Naive B cell (primary cell): ENCODE measurements at regions not wholly inside any gene's neighbourhood (a gene's known extent, or its start where the extent isn't known, plus 50 kb on each side); places are given as distances from the start of the nearest gene placed in this dataset.

Experiments used
- ATAC-seq, 2 donors: fragments of 150-1000 bp; cut with Tn5 transposase; 2 replicates each; pipeline ENCODE4 v1.10.0; 2021; ENCODE audit warnings: low read depth in 2 of 2, mild to moderate bottlenecking in 2 of 2, moderate library complexity in 2 of 2
- DNase-seq: peaks from one replicate; pipeline ENCODE4 v3.0.0; 2022
- H3K27ac Mint-ChIP-seq, 6 donors: one replicate each; pipeline ENCODE4 v1.8.0; 2020 to 2022; ENCODE audit warnings: mild to moderate bottlenecking in 6 of 6, mixed read lengths in 6 of 6, moderate library complexity in 5 of 6, inconsistent platforms in 2 of 6
- H3K27me3 Mint-ChIP-seq, 3 donors: one replicate each; pipeline ENCODE4 v1.8.0; 2021 to 2022; ENCODE audit warnings: mixed read lengths in 3 of 3, mild to moderate bottlenecking in 1 of 3
- H3K36me3 Mint-ChIP-seq, 2 donors: one replicate each; pipeline ENCODE4 v1.8.0; 2020 to 2022; ENCODE audit warnings: mixed read lengths in 2 of 2, inconsistent platforms in 1 of 2, mild to moderate bottlenecking in 1 of 2
- H3K4me1 Mint-ChIP-seq, 3 donors: one replicate each; pipeline ENCODE4 v1.8.0; 2020 to 2022; ENCODE audit warnings: mixed read lengths in 3 of 3, inconsistent platforms in 1 of 3, mild to moderate bottlenecking in 1 of 3, moderate library complexity in 1 of 3
- H3K4me3 Mint-ChIP-seq, 8 donors: one replicate each; pipeline ENCODE4 v1.8.0; 2020 to 2022; ENCODE audit warnings: mild to moderate bottlenecking in 8 of 8, mixed read lengths in 8 of 8, moderate library complexity in 8 of 8, inconsistent platforms in 2 of 8
- H3K9me3 Mint-ChIP-seq, 7 donors: one replicate each; pipeline ENCODE4 v1.8.0; 2020 to 2022; ENCODE audit warnings: mixed read lengths in 7 of 7, mild to moderate bottlenecking in 5 of 7, inconsistent platforms in 2 of 7, moderate library complexity in 1 of 7

DNA sequence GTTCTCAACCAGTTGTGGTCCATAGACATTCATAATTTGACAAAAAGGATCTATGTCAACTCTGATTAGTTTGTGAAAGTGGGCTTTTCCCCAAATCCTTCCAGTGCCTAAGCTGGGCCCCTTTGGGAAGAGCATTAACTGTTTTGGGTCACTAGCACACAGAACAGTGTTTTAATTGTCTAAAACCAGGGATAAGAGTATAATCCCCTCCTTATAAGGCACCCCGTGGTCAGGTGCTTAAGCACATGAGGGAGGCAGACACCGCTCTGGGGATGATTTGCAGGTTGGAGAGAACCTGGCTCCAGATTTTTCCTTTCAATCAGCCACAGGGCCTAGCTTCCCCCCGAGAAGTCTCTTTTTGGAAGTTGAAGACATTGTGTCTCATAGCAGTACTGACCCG, 53.6 kb upstream of the RFX8 start:
- Mint-ChIP-seq H3K9me3 (peaks cover 0 to 2% (median 0%) of the 10 kb centered on the region in 7 donors), H3K27ac (no peak overlapping the region), H3K27me3 (peaks cover 0 to 22% (median 5%) of the 10 kb centered on the region in 3 donors), H3K36me3 (no peaks in the 10 kb centered on the region), H3K4me3 (no peak overlapping the region), H3K4me1 (no peaks in the 10 kb centered on the region)
- no peak for ATAC-seq
- DNase-seq: no peak

DNA sequence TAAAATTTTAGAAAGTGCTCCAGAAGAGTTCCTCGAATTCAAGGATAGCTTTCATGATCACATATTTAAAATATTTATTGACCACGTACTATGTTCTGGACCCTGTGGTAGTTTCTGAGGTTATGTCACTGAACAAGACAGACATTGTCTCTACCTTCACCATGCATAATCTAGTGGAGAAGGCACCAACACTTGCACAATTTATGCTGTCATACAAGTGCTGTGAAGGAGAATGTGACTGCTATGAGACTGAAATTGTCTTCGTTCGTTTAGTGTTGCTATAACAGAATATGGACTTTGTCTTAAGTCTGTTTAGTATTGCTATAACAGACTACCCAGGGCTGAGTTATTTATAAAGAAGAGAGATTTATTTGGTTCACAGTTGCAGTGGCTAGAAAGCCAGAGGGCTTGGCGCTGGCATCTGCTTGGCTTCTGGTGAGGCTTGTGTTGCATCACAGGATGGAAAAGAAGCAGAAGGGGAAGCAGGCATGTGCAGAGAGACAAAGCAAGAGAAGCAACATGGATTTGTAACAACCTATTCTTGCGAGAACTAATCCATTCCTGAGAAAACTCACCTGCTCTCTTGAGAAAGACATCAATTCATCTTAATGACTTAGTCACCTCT, 50.0 kb upstream of the RFX8 start:
- Mint-ChIP-seq H3K4me1 (peaks cover 0 to 9% (median 5%) of the 10 kb centered on the region in 3 donors), H3K27me3 (peaks cover 0 to 22% (median 5%) of the 10 kb centered on the region in 3 donors), H3K36me3 (no peaks in the 10 kb centered on the region), H3K4me3 (no peak overlapping the region), H3K9me3 (peaks cover 0 to 3% (median 0%) of the 10 kb centered on the region in 7 donors), H3K27ac (no peak overlapping the region)
- DNase-seq: no peak
- ATAC-seq: no peak
